Lung (tissue), 12 donors: ENCODE measurements at regions not wholly inside any gene's neighbourhood (a gene's known extent, or its start where the extent isn't known, plus 50 kb on each side); places are given as distances from the start of the nearest gene placed in this dataset. TPM values are rescaled to one million over a fixed set of nuclear protein-coding genes. Genes with fewer than 3 reads are reported as not detected.
"Not testable (repeated sequence)": the region's sequence is repeated elsewhere in the genome, so short reads cannot be mapped to it uniquely, and the experiment has no call there.

Experiments used
- ATAC-seq: fragments of 200-7000 bp; cut with Tn5 transposase; one replicate; pipeline ENCODE4 v1.9.1; 2020; ENCODE audit warnings: moderate number of reproducible peaks; ENCODE audit not compliant: insufficient read depth, low FRiP score
- DNase-seq, 3 donors: peaks; one replicate each; pipeline ENCODE4 v3.0.0-alpha.2; 2013 to 2017
- H3K27ac ChIP-seq, 2 donors: one replicate each; pipeline ENCODE4 v1.5.1; 2013; ENCODE audit warnings: mild to moderate bottlenecking in 2 of 2, moderate library complexity in 2 of 2, control low read depth in 1 of 2, inconsistent platforms in 1 of 2, low read depth in 1 of 2, low read length in 1 of 2
- H3K27me3 ChIP-seq, 3 donors: one replicate each; pipeline ENCODE4 v1.5.1; 2013; ENCODE audit warnings: low read length in 2 of 3; ENCODE audit not compliant: control insufficient read depth in 3 of 3, insufficient read depth in 3 of 3
- H3K36me3 ChIP-seq, 4 donors: one replicate each; pipeline ENCODE4 v1.5.1; 2013; ENCODE audit warnings: low read length in 4 of 4, mild to moderate bottlenecking in 1 of 4, moderate library complexity in 1 of 4; ENCODE audit not compliant: control insufficient read depth in 4 of 4, insufficient read depth in 4 of 4
- H3K4me1 ChIP-seq, 5 donors: one replicate each; pipeline ENCODE4 v1.5.1; 2013; ENCODE audit warnings: low read length in 5 of 5, mild to moderate bottlenecking in 2 of 5, moderate library complexity in 1 of 5; ENCODE audit not compliant: control insufficient read depth in 5 of 5, insufficient read depth in 5 of 5
- H3K4me3 ChIP-seq: one replicate; pipeline ENCODE4 v1.5.1; 2013; ENCODE audit warnings: mild to moderate bottlenecking, control low read depth, moderate library complexity
- H3K9ac ChIP-seq, 2 donors: one replicate each; pipeline ENCODE4 v1.5.1; 2013; ENCODE audit warnings: low read length in 2 of 2, control low read depth in 1 of 2; ENCODE audit not compliant: insufficient read depth in 1 of 2
- H3K9me3 ChIP-seq, 4 donors: one replicate each; pipeline ENCODE4 v1.5.1; 2013; ENCODE audit warnings: low read length in 3 of 4, mild to moderate bottlenecking in 1 of 4, moderate library complexity in 1 of 4; ENCODE audit not compliant: control insufficient read depth in 4 of 4, insufficient read depth in 3 of 4
- CTCF ChIP-seq: IDR thresholded peaks from 2 replicates; pipeline ENCODE4 v1.5.1; 2012; ENCODE audit warnings: mild to moderate bottlenecking; ENCODE audit errors: control extremely low read depth, extremely low read depth
- WGBS, 2 donors: extraction: QIAGEN DNeasy Blood & Tissue Kit; methylation state at CpG; one replicate each; pipeline ENCODE4 v1.1.7; 2013; 5-methylcytosine and 5-hydroxymethylcytosine counted together
- small RNA-seq: library from RNA; depleted of rRNA; stranded (forward); fragments of <200 nt; gene quantifications from one replicate; pipeline ENCODE3, GENCODE V24; 2014; ENCODE audit warnings: low replicate concordance
- donor health status: control.
- donor health status: control.
- donor health status: Bipolar disorder and iron deficiency.
- donor health status: healthy.
- donor health status: DM: yes; HTN: yes; CAD: no.

GRCh38 chr5:36552651-36553393 is 53.6 kb upstream of the SLC1A3 start:
- H3K9me3 ChIP-seq: no peaks in the 10 kb centered on the region
- DNase-seq (no peak), ATAC-seq (no peak)
- no peak overlapping the region for H3K9ac ChIP-seq
- no peaks in the 10 kb centered on the region for H3K27me3 ChIP-seq
- H3K36me3 ChIP-seq: no peaks in the 10 kb centered on the region
- H3K27ac ChIP-seq: peak overlapping the region in 1 of 2 donors; percentile 12
- no peak overlapping the region for H3K4me3 ChIP-seq
- 59 to 73% methylated on average over 8 of the region's 8 CpGs for WGBS, 2 donors
- peaks cover 0 to 3% (median 0%) of the 10 kb centered on the region in 5 donors for H3K4me1 ChIP-seq
- no peak for TF ChIP-seq CTCF

- H3K36me3 ChIP-seq, H3K9ac ChIP-seq, H3K4me3 ChIP-seq, H3K4me1 ChIP-seq, ATAC-seq, DNase-seq, H3K9me3 ChIP-seq, H3K27ac ChIP-seq, H3K27me3 ChIP-seq: not testable (repeated sequence)
- WGBS, 2 donors: 95 to 100% methylated on average over 1 of the region's 1 CpG
Measured at GRCh38 chr5:36555035-36555434, 51.4 kb upstream of the SLC1A3 start.

Small RNA genes lying in the stretch of these regions (small RNA-seq; reads per million reads assigned to genes)
- not detected for gene RNA5SP181
